ENCODE measurements at regions not wholly inside any gene's neighbourhood (a gene's known extent, or its start where the extent isn't known, plus 50 kb on each side); places are given as distances from the start of the nearest gene placed in this dataset.
"Not testable (repeated sequence)": the region's sequence is repeated elsewhere in the genome, so short reads cannot be mapped to it uniquely, and the experiment has no call there.

DNA sequence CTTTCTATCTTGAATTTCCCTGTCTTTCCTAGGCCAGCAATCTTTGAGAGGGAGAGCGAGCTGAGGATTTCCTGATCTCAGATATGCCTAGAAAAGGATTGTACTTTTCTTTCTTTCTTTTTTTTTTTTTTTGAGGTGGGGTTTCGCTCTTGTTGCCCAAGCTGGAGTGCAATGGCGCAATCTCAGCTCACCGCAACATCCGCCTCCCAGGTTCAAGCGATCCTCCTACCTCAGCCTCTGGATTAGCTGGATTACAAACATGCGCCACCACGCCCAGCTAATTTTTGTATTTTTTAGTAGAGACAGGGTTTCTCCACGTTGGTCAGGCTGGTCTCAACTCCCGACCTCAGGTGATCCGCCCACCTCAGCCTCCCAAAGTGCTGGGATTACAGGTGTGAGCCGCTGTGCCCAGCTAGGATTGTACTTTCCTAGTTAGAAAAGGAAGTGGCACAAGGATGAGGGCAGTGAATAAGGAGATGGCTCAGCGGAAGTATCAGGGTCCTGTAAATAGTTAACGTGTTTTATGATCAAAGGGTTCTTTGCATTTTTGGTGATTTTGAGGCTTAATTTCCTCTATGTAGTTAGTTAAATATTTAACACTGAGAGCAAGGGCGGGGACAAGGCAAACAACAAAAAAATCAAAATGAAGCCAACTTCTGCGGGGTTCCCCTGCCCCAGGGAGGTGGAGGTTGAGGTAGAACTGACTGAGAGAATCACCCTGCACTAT is 124.6 kb downstream of the LRRC37A3 start:
- not testable (repeated sequence) for TF ChIP-seq FOXM1 (IDR thresholded peaks at IDR 0.05; ENCODE audit: borderline replicate concordance); ARNT (IDR thresholded peaks at IDR 0.05); SP1 (IDR thresholded peaks at IDR 0.05); ZNF384 (IDR thresholded peaks at IDR 0.05); HDGF (IDR thresholded peaks at IDR 0.05; ENCODE audit: borderline replicate concordance)
